H1 (cell line): ENCODE measurements at regions not wholly inside any gene's neighbourhood (a gene's known extent, or its start where the extent isn't known, plus 50 kb on each side); places are given as distances from the start of the nearest gene placed in this dataset.

Experiments used
- CTCF ChIA-PET: fragments of 300-600 bp; sonication (Branson Sonifier 250); formaldehyde crosslinking; loops from one replicate; lab custom pipeline; 2021; ENCODE audit not compliant: partially characterized antibody; lab: Charles Lee
- POLR2A ChIA-PET: fragments of 300-600 bp; sonication (Branson Sonifier 250); formaldehyde crosslinking; loops from one replicate; lab custom pipeline; 2021; ENCODE audit warnings: inconsistent platforms; ENCODE audit not compliant: partially characterized antibody; lab: Charles Lee
- DNase-seq, 2 experiments: peaks; one replicate each; pipeline versions ENCODE4 v3.0.0 to v3.0.0-alpha.2; 2010 to 2022; ENCODE audit warnings: low spot score in 2 of 2, low read depth in 1 of 2, mixed read lengths in 1 of 2
- FAIRE-seq: peaks from 2 replicates; lab custom pipeline; 2011; peaks lifted over from hg19 to GRCh38; lab: Jason Lieb, UNC
- H2AFZ ChIP-seq: 2 replicates; pipeline ENCODE4 v1.8.1; 2012; ENCODE audit warnings: low read length, inconsistent platforms
- H2AK5ac ChIP-seq: 2 replicates; pipeline ENCODE4 v1.6.1; 2013; ENCODE audit warnings: low read depth, low read length
- H2BK120ac ChIP-seq: replicated peaks from 2 replicates; pipeline ENCODE3; 2013; ENCODE audit warnings: low read depth, low read length, inconsistent platforms
- H2BK12ac ChIP-seq: 2 replicates; pipeline ENCODE4 v1.6.1; 2013; ENCODE audit warnings: low read depth, low read length
- H2BK15ac ChIP-seq: 2 replicates; pipeline ENCODE4 v1.6.1; 2013; ENCODE audit warnings: low read length
- H2BK20ac ChIP-seq: 2 replicates; pipeline ENCODE4 v1.6.1; 2013; ENCODE audit warnings: low read length
- H2BK5ac ChIP-seq: 2 replicates; pipeline ENCODE4 v1.6.1; 2013; ENCODE audit warnings: low read depth, low read length
- H3K14ac ChIP-seq: 2 replicates; pipeline ENCODE4 v1.6.1; 2013; ENCODE audit warnings: inconsistent platforms; ENCODE audit not compliant: insufficient read length
- H3K18ac ChIP-seq: 2 replicates; pipeline ENCODE4 v1.6.1; 2013; ENCODE audit warnings: low read length; ENCODE audit errors: extremely low read depth
- H3K23ac ChIP-seq: 2 replicates; pipeline ENCODE4 v1.6.1; 2013; ENCODE audit warnings: inconsistent platforms; ENCODE audit not compliant: insufficient read length
- H3K23me2 ChIP-seq: 2 replicates; pipeline ENCODE4 v1.6.1; 2013; ENCODE audit warnings: low read depth, low read length
- H3K27ac ChIP-seq: 2 replicates; pipeline ENCODE4 v1.6.1; 2011; ENCODE audit warnings: low read depth, low read length, inconsistent platforms
- H3K27me3 ChIP-seq, 4 experiments: replicated peaks in 1 of 4; 1 replicate in 1 of 4; 2 replicates in 3 of 4; pipeline versions ENCODE4 v1.6.1 to v1.8.1; 2011 to 2013; ENCODE audit warnings: low read length in 3 of 4, mild to moderate bottlenecking in 3 of 4, inconsistent platforms in 2 of 4, mixed read lengths in 2 of 4, moderate library complexity in 1 of 4; ENCODE audit not compliant: control insufficient read depth in 3 of 4, insufficient read depth in 3 of 4; ENCODE audit errors: extremely low read depth in 1 of 4
- H3K36me3 ChIP-seq, 4 experiments: 2 replicates each; pipeline versions ENCODE4 v1.6.1 to v1.8.1; 2011 to 2013; ENCODE audit warnings: mild to moderate bottlenecking in 4 of 4, low read length in 3 of 4, moderate library complexity in 2 of 4, control low read depth in 1 of 4, inconsistent platforms in 1 of 4; ENCODE audit not compliant: insufficient read depth in 4 of 4, control insufficient read depth in 2 of 4
- H3K4ac ChIP-seq: replicated peaks from 2 replicates; pipeline ENCODE3; 2013; ENCODE audit warnings: low read length, low read depth, mixed read lengths, inconsistent platforms; ENCODE audit not compliant: insufficient read length
- H3K4me1 ChIP-seq, 4 experiments: replicated peaks in 1 of 4; 1 replicate in 1 of 4; 2 replicates in 3 of 4; pipeline versions ENCODE4 v1.6.1 to v1.8.1; 2011 to 2013; ENCODE audit warnings: low read length in 3 of 4, inconsistent platforms in 2 of 4, mixed read lengths in 1 of 4; ENCODE audit not compliant: insufficient read depth in 4 of 4, control insufficient read depth in 3 of 4
- H3K4me2 ChIP-seq, 2 experiments: 2 replicates each; pipeline versions ENCODE4 v1.6.1 to v1.8.1; 2011 to 2013; ENCODE audit warnings: low read depth in 2 of 2, low read length in 2 of 2, control low read depth in 1 of 2, inconsistent platforms in 1 of 2, mild to moderate bottlenecking in 1 of 2; ENCODE audit not compliant: insufficient read depth in 1 of 2
- H3K4me3 ChIP-seq, 4 experiments: fragments of 200-600, 300-600 bp in 1 of 4; sonication (generic), shearing (Covaris generic), sonication (Bioruptor Twin) in 1 of 4; 2 replicates each; pipeline versions ENCODE4 v1.5.1 to v1.8.1; 2011 to 2016; ENCODE audit warnings: low read length in 4 of 4, low read depth in 3 of 4, control low read depth in 2 of 4, inconsistent platforms in 2 of 4, mild to moderate bottlenecking in 2 of 4, mixed read lengths in 1 of 4, moderate library complexity in 1 of 4; ENCODE audit not compliant: insufficient read depth in 2 of 4; ENCODE audit errors: extremely low read depth in 1 of 4
- H3K56ac ChIP-seq: replicated peaks from 2 replicates; pipeline ENCODE3; 2013; ENCODE audit warnings: low read depth, mild to moderate bottlenecking, mixed read lengths, low read length, inconsistent platforms; ENCODE audit not compliant: insufficient read length
- H3K79me1 ChIP-seq: 2 replicates; pipeline ENCODE4 v1.6.1; 2013; ENCODE audit warnings: low read depth, low read length, control low read depth
- H3K79me2 ChIP-seq, 2 experiments: 2 replicates each; pipeline versions ENCODE4 v1.6.1 to v1.8.1; 2012 to 2013; ENCODE audit warnings: low read length in 2 of 2, mild to moderate bottlenecking in 2 of 2, inconsistent platforms in 1 of 2; ENCODE audit not compliant: insufficient read depth in 2 of 2, control insufficient read depth in 1 of 2
- H3K9ac ChIP-seq, 4 experiments: replicated peaks in 1 of 4; 1 replicate in 1 of 4; 2 replicates in 3 of 4; pipeline versions ENCODE4 v1.6.1 to v1.8.1; 2011 to 2013; ENCODE audit warnings: low read depth in 3 of 4, low read length in 3 of 4, control low read depth in 2 of 4, mild to moderate bottlenecking in 2 of 4, moderate library complexity in 2 of 4, inconsistent platforms in 1 of 4; ENCODE audit errors: extremely low read depth in 1 of 4
- H3K9me3 ChIP-seq, 2 experiments: 2 replicates each; pipeline versions ENCODE4 v1.6.1 to v1.8.1; 2012 to 2013; ENCODE audit warnings: mild to moderate bottlenecking in 2 of 2, moderate library complexity in 2 of 2, control low read depth in 1 of 2, inconsistent platforms in 1 of 2, low read depth in 1 of 2, low read length in 1 of 2, mixed read lengths in 1 of 2; ENCODE audit not compliant: insufficient read depth in 2 of 2
- H4K20me1 ChIP-seq, 2 experiments: replicated peaks in 1 of 2; 2 replicates each; pipeline versions ENCODE3 to v1.8.1; 2011 to 2013; ENCODE audit warnings: inconsistent platforms in 2 of 2, low read length in 2 of 2, mild to moderate bottlenecking in 1 of 2; ENCODE audit not compliant: insufficient read depth in 2 of 2, control insufficient read depth in 1 of 2
- H4K5ac ChIP-seq: 2 replicates; pipeline ENCODE4 v1.6.1; 2013; ENCODE audit warnings: low read length, low read depth, mixed read lengths, inconsistent platforms; ENCODE audit not compliant: insufficient read length
- H4K8ac ChIP-seq: 2 replicates; pipeline ENCODE4 v1.8.0; 2013; ENCODE audit warnings: mild to moderate bottlenecking, moderate library complexity, low read length, inconsistent platforms; ENCODE audit not compliant: insufficient read depth; ENCODE audit errors: extremely low read depth
- H4K91ac ChIP-seq: replicated peaks from 2 replicates; pipeline ENCODE3; 2013; ENCODE audit warnings: low read length, mixed read lengths, inconsistent platforms; ENCODE audit not compliant: insufficient read length
- ASH2L ChIP-seq: fragments of 200-600, 300-600 bp; sonication (generic); IDR thresholded peaks from one replicate; pipeline ENCODE4 v1.7.1; 2017; ENCODE audit warnings: low read length
- CTCF ChIP-seq, 3 experiments: IDR thresholded peaks; 1 replicate in 2 of 3; 2 replicates in 1 of 3; pipeline versions ENCODE4 v1.5.1 to v1.6.1; 2011; ENCODE audit warnings: low read length in 3 of 3, mild to moderate bottlenecking in 3 of 3, inconsistent platforms in 2 of 3, low read depth in 1 of 3, moderate library complexity in 1 of 3; ENCODE audit not compliant: insufficient read depth in 1 of 3; ENCODE audit errors: control extremely low read depth in 1 of 3
- EP300 ChIP-seq, 2 experiments: IDR thresholded peaks; 1 replicate in 1 of 2; 2 replicates in 1 of 2; pipeline ENCODE4 v1.6.1; 2011 to 2012; ENCODE audit warnings: low read depth in 2 of 2, low read length in 2 of 2, mild to moderate bottlenecking in 2 of 2, borderline replicate concordance in 1 of 2, inconsistent platforms in 1 of 2, moderate library complexity in 1 of 2
- GTF2F1 ChIP-seq: IDR thresholded peaks from 2 replicates; pipeline ENCODE4 v1.6.1; 2012; ENCODE audit warnings: low read depth, low read length, improper control_type of control experiment, borderline replicate concordance
- HDAC2 ChIP-seq, 2 experiments: fragments of 300-600 bp in 1 of 2; sonication (generic) in 1 of 2; IDR thresholded peaks; 2 replicates each; pipeline ENCODE4 v1.6.1; 2011 to 2012; ENCODE audit warnings: low read depth in 2 of 2, low read length in 2 of 2, mild to moderate bottlenecking in 2 of 2, moderate library complexity in 2 of 2, borderline replicate concordance in 1 of 2, inconsistent platforms in 1 of 2
- RAD21 ChIP-seq, 2 experiments: IDR thresholded peaks in 1 of 2; conservative IDR thresholded peaks in 1 of 2; 2 replicates each; pipeline ENCODE4 v1.6.1; 2011; ENCODE audit warnings: low read depth in 2 of 2, low read length in 2 of 2, improper control_type of control experiment in 1 of 2, inconsistent platforms in 1 of 2, mild to moderate bottlenecking in 1 of 2, moderate library complexity in 1 of 2
- SAP30 ChIP-seq: fragments of 300-600 bp; sonication (generic); IDR thresholded peaks from 2 replicates; pipeline ENCODE4 v1.7.1; 2012; ENCODE audit warnings: low read length, moderate library complexity, mild to moderate bottlenecking, inconsistent platforms; ENCODE audit not compliant: insufficient read depth, insufficient replicate concordance
- SRF ChIP-seq: IDR thresholded peaks from 2 replicates; pipeline ENCODE4 v1.6.1; 2011; ENCODE audit warnings: mild to moderate bottlenecking, low read depth, low read length, moderate library complexity
- TBP ChIP-seq: IDR thresholded peaks from 2 replicates; pipeline ENCODE4 v1.6.1; 2011; ENCODE audit warnings: low read depth, low read length, improper control_type of control experiment
- whole genome bisulfite sequencing, 2 experiments: shearing (Covaris generic) in 1 of 2; methylation state at CpG; one replicate each; pipeline versions ENCODE4 v1.1.6 to v1.1.7; 2013 to 2015; ENCODE audit warnings: low lambda C conversion rate in 2 of 2, mixed read lengths in 2 of 2, inconsistent platforms in 1 of 2, low coverage in 1 of 2, missing lambda C conversion rate in 1 of 2; ENCODE audit not compliant: insufficient replicate concordance in 2 of 2, insufficient coverage in 1 of 2, insufficient read length in 1 of 2; ENCODE audit errors: extremely low coverage in 1 of 2, missing lambda C conversion rate in 1 of 2; 5-methylcytosine and 5-hydroxymethylcytosine counted together

- no peaks in the 10 kb centered on the region for H4K20me1 ChIP-seq
- TF ChIP-seq GTF2F1: no peak
- no peak for TF ChIP-seq RAD21 (IDR thresholded peaks at IDR 0.05 in 1 of 2, conservative IDR thresholded peaks at IDR 0.05 in 1 of 2; ENCODE audit: low read depth in 2 of 2, low read length in 2 of 2)
- no peak for TF ChIP-seq EP300 (IDR thresholded peaks at IDR 0.05; ENCODE audit: borderline replicate concordance in 1 of 2, low read depth in 2 of 2, low read length in 2 of 2)
- no peak for TF ChIP-seq SRF
- TF ChIP-seq ASH2L: no peak
- no peak for TF ChIP-seq HDAC2 (IDR thresholded peaks at IDR 0.05; ENCODE audit: borderline replicate concordance in 1 of 2, low read depth in 2 of 2, low read length in 2 of 2)
- no peak for TF ChIP-seq SAP30
- TF ChIP-seq CTCF (IDR thresholded peaks at IDR 0.05; ENCODE audit: control extremely low read depth in 1 of 3, insufficient read depth in 1 of 3, low read depth in 1 of 3, low read length in 3 of 3): no peak
- TF ChIP-seq TBP: no peak
- TF ChIP-seq, all 59 proteins: peak for 0
- H3K4me1 ChIP-seq: peaks cover 0 to 4% (median 0%) of the 10 kb centered on the region in 4 experiments; a peak in 1 of 7 replicates
- H3K27me3 ChIP-seq: no peaks in the 10 kb centered on the region
- no peak overlapping the region for H3K18ac ChIP-seq
- no peak overlapping the region for H2BK12ac ChIP-seq
- H3K9me3 ChIP-seq: no peaks in the 10 kb centered on the region
- no peak overlapping the region for H3K4me3 ChIP-seq
- no peak overlapping the region for H2BK20ac ChIP-seq
- H2BK120ac ChIP-seq: no peak overlapping the region
- H3K23ac ChIP-seq: no peak overlapping the region
- no peaks in the 10 kb centered on the region for H3K79me2 ChIP-seq
- no peak overlapping the region for H3K4ac ChIP-seq
- no peak overlapping the region for H3K9ac ChIP-seq
- no peak overlapping the region for H4K91ac ChIP-seq
- 70% methylated on average over 2 of the region's 2 CpGs; no CpG with 5 or more reads in 1 of the 2 experiments for WGBS, 2 experiments
- H3K36me3 ChIP-seq: no peaks in the 10 kb centered on the region
- H3K56ac ChIP-seq: no peak overlapping the region
- H4K5ac ChIP-seq: no peak overlapping the region
- no peak overlapping the region for H3K14ac ChIP-seq
- no peak overlapping the region for H2BK5ac ChIP-seq
- H3K79me1 ChIP-seq: no peaks in the 10 kb centered on the region
- no peak overlapping the region for H2AFZ ChIP-seq
- no peak overlapping the region for H4K8ac ChIP-seq
- CTCF ChIA-PET: interaction anchor here (0.9 to 2.8 kb wide), 4 partner anchors 9 to 1194 kb away, joined by 3 to 13 read pairs (median 6); no protein-coding TSS in a partner anchor
- no peak overlapping the region for H3K27ac ChIP-seq
- FAIRE-seq (no peak), DNase-seq (no peak)
- no peak overlapping the region for H2BK15ac ChIP-seq
- no peaks in the 10 kb centered on the region for H3K23me2 ChIP-seq
- POLR2A ChIA-PET: no interaction called here
- no peak overlapping the region for H2AK5ac ChIP-seq
- H3K4me2 ChIP-seq: no peak overlapping the region
Measured at GRCh38 chr7:82677493-82677892, 233.9 kb upstream of the CACNA2D1 start.
